GM12891 (cell line): ENCODE measurements at regions not wholly inside any gene's neighbourhood (a gene's known extent, or its start where the extent isn't known, plus 50 kb on each side); places are given as distances from the start of the nearest gene placed in this dataset.

Source experiments
- DNase-seq: peaks from one replicate; pipeline ENCODE4 v3.0.0; 2011; ENCODE audit warnings: low spot score; ENCODE audit not compliant: insufficient read length
- FAIRE-seq: peaks from 2 replicates; lab custom pipeline; 2011; peaks lifted over from hg19 to GRCh38; lab: Jason Lieb, UNC
- PAX5 ChIP-seq: IDR thresholded peaks from 2 replicates; pipeline ENCODE4 v1.6.1; 2011; ENCODE audit warnings: low read length, moderate library complexity, mild to moderate bottlenecking; ENCODE audit not compliant: insufficient read depth, severe bottlenecking
- POLR2A ChIP-seq: IDR thresholded peaks from 2 replicates; pipeline ENCODE4 v1.6.1; 2011; ENCODE audit warnings: low read depth, low read length, control low read depth
- POLR2AphosphoS5 ChIP-seq: IDR thresholded peaks from 2 replicates; pipeline ENCODE4 v1.6.1; 2011; ENCODE audit warnings: low read depth, low read length, control low read depth
- POU2F2 ChIP-seq: IDR thresholded peaks from 2 replicates; pipeline ENCODE4 v1.6.1; 2011; ENCODE audit warnings: low read depth, mild to moderate bottlenecking, control low read depth, low read length, moderate library complexity
- SPI1 ChIP-seq: IDR thresholded peaks from 2 replicates; pipeline ENCODE4 v1.6.1; 2011; ENCODE audit warnings: low read depth, low read length, control low read depth
- TAF1 ChIP-seq: IDR thresholded peaks from 2 replicates; pipeline ENCODE4 v1.6.1; 2011; ENCODE audit warnings: low read depth, low read length, control low read depth

GRCh38 chr4:29128810-29129209, 1591.4 kb upstream of the PCDH7 start:
- no peak for TF ChIP-seq PAX5
- no peak for TF ChIP-seq POLR2AphosphoS5
- TF ChIP-seq POLR2A = no peak
- no peak for TF ChIP-seq TAF1
- TF ChIP-seq SPI1 = no peak
- no peak for TF ChIP-seq POU2F2
- FAIRE-seq (no peak), DNase-seq (no peak)

GRCh38 chr4:29131304-29131703, 1588.9 kb upstream of the PCDH7 start:
- no peak for TF ChIP-seq TAF1
- TF ChIP-seq POU2F2 = no peak
- no peak for TF ChIP-seq POLR2A
- no peak for TF ChIP-seq SPI1
- TF ChIP-seq PAX5 = no peak
- TF ChIP-seq POLR2AphosphoS5 = no peak
- no peak for FAIRE-seq
- no peak for DNase-seq

DNA sequence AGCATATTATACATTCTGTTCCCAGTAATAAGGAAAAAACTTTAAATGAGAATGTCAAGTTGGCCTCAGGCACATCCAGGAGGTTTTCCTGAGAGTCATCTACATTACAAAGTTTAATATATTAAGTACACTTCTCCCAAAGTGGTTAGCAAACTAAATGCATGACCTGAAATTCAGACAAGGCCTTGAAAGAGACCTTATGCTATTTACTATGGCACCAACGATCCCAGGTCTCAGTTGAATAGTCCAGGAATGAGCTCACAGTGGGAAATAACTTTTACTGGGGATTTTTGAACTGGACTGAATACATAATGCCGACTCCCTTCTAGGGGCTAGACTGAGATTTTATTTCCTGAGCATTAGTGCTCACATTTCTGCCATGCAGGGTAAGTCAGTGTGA, 1577.5 kb upstream of the PCDH7 start:
- FAIRE-seq = no peak
- DNase-seq = no peak
- TF ChIP-seq PAX5 (no peak), POLR2AphosphoS5 (no peak), POU2F2 (no peak), POLR2A (no peak), SPI1 (no peak), TAF1 (no peak)

DNA sequence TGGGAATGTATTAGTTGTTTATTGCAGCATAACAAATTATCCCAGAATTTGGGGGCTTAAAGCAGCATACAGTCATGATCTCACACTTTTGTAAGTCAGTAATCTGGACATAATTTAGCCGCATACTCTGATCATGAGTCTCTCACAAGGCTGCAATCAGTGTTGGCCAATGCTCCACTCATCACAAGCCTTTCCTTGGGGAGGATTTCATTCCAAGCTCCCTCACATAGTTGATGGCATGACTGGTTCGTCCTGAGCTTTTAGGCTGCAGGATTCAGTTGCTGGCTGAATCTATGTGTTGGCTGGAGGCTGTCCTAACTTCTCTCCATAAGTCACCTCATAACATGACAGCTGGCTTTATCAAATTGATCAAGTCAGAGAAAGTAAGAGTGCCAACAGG, 1568.6 kb upstream of the PCDH7 start:
- no peak for DNase-seq
- FAIRE-seq = no peak
- TF ChIP-seq POU2F2 = no peak
- TF ChIP-seq PAX5 = no peak
- no peak for TF ChIP-seq SPI1

DNA sequence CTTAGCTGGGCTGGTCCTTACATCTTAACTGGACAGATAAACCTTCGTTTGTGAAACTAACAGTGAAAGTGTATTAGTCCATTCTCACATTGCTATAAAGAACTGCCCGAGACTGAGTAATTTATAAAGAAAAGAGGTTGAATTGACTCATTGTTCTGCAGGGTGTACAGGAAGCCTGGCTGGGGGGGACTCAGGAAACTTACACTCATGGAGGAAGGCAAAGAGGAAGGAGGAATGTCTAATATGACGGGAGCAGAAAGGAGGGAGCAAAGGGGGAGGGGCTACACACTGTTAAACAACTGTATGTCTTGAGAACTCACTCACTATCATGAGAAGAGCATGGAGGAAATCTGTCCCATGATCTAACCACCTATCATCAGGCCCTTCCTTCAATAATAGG, 1566.5 kb upstream of the PCDH7 start:
- no peak for TF ChIP-seq PAX5
- TF ChIP-seq POLR2AphosphoS5 = no peak
- TF ChIP-seq POU2F2 = no peak
- no peak for TF ChIP-seq POLR2A
- TF ChIP-seq SPI1 = no peak
- TF ChIP-seq TAF1 = no peak
- FAIRE-seq (no peak), DNase-seq (no peak)

- FAIRE-seq = no peak
- TF ChIP-seq POU2F2 (no peak), TAF1 (no peak), POLR2A (no peak), PAX5 (no peak), SPI1 (no peak), POLR2AphosphoS5 (no peak)
- no peak for DNase-seq
Measured at GRCh38 chr4:29175291-29175690, 1544.9 kb upstream of the PCDH7 start.

DNA sequence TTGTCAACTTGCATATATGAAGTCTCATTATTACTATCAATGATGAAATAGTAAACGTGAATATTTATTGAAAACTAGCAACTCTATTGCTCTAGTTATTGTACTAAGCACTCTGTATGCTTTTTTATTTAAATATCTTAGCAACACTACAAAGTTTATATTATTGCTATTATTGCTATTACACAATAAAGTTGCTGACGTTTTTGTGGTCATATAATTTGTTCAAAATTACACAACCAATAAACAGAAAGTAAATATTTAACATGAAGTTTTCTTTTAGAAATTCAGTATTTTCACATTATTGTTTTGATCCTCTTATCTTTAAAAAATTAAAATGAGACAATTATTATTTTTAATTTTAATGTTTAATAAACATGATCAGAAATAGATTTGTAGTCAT, 1521.1 kb upstream of the PCDH7 start:
- FAIRE-seq (no peak), DNase-seq (no peak)
- TF ChIP-seq POLR2A (no peak), POLR2AphosphoS5 (no peak), PAX5 (no peak)

- no peak for TF ChIP-seq SPI1
- FAIRE-seq = no peak
- DNase-seq = no peak
Measured at GRCh38 chr4:29199485-29199884, 1520.7 kb upstream of the PCDH7 start.

- FAIRE-seq = no peak
- TF ChIP-seq TAF1 (no peak), PAX5 (no peak), POU2F2 (no peak), POLR2AphosphoS5 (no peak), POLR2A (no peak), SPI1 (no peak)
- no peak for DNase-seq
Measured at GRCh38 chr4:29213020-29213419, 1507.1 kb upstream of the PCDH7 start.

DNA sequence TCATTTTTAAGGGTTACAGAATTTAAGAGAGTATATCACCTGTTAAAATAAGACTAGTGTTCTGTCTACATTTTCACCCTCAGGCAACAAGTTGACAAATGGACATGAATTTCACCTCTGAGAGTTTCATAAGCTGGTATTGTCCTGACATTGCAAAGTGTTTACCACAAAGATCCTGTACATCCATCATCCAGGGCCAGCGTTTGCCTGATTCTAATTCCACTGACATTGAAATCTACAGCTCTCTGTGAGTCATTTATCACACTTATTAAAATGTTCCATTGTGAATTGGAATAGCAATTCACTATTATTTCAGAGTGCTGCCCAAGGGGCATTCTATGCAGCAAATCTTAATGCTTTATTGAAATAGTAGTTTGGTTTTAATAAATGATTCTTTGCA, 1499.4 kb upstream of the PCDH7 start:
- no peak for FAIRE-seq
- DNase-seq = no peak
- TF ChIP-seq PAX5 = no peak

DNA sequence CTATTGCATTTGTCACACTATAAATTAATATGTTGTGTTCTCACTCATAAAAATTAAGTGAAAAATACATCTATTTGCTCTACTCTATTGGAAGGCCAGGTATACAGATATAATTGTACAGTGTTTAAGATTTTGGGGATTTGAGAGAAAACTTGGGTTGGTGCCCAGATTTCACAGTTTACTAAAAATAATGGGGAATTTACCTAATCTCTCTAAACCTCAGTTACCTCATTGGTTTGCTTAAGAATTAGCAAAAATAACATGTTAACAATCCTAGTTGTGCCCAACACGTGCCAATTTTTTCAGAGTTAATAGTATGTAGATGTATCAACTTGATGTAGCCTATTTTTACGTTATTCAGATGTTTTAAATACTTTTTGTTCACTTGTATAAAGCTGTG, 1495.3 kb upstream of the PCDH7 start:
- no peak for FAIRE-seq
- TF ChIP-seq POLR2A = no peak
- TF ChIP-seq SPI1 = no peak
- no peak for TF ChIP-seq TAF1
- no peak for TF ChIP-seq POLR2AphosphoS5
- no peak for TF ChIP-seq POU2F2
- no peak for TF ChIP-seq PAX5
- DNase-seq = no peak

GRCh38 chr4:29240641-29241040, 1479.5 kb upstream of the PCDH7 start:
- TF ChIP-seq TAF1 (no peak), POLR2AphosphoS5 (no peak), SPI1 (no peak), POLR2A (no peak), PAX5 (no peak), POU2F2 (no peak)
- DNase-seq (no peak), FAIRE-seq (no peak)

GRCh38 chr4:29243054-29243453, 1477.1 kb upstream of the PCDH7 start:
- no peak for FAIRE-seq
- TF ChIP-seq POLR2AphosphoS5 (no peak), POU2F2 (no peak), SPI1 (no peak), PAX5 (no peak), TAF1 (no peak), POLR2A (no peak)

More at GRCh38 chr4:29243054-29243453, 1477.1 kb upstream of the PCDH7 start:
- DNase-seq = no peak
